Activated CD8-positive, alpha-beta T cell treated with anti-CD3 and anti-CD28 coated beads for 36 hours (primary cell): ENCODE measurements at regions not wholly inside any gene's neighbourhood (a gene's known extent, or its start where the extent isn't known, plus 50 kb on each side); places are given as distances from the start of the nearest gene placed in this dataset.

Experiments used
- ATAC-seq: fragments of 200-7000 bp; cut with Tn5 transposase; one replicate; pipeline ENCODE4 v1.10.0; 2021; ENCODE audit warnings: mild to moderate bottlenecking, moderate library complexity
- CTCF ChIA-PET: fragments of 350-600 bp; sonication (Branson Sonifier 250); formaldehyde crosslinking; loops from one replicate; lab custom pipeline; 2021; ENCODE audit warnings: antibody characterized with exemption; lab: Charles Lee
- POLR2A ChIA-PET: fragments of 350-600 bp; sonication (Branson Sonifier 250); formaldehyde crosslinking; loops from one replicate; lab custom pipeline; 2021; ENCODE audit warnings: antibody characterized with exemption; lab: Charles Lee
- DNase-seq: peaks from one replicate; pipeline ENCODE4 v3.0.0-alpha.2; 2020
- H3K27ac Mint-ChIP-seq: one replicate; pipeline ENCODE4 v1.8.0; 2021; ENCODE audit warnings: mild to moderate bottlenecking, mixed read lengths
- H3K27me3 Mint-ChIP-seq: one replicate; pipeline ENCODE4 v1.8.0; 2021; ENCODE audit warnings: mixed read lengths
- H3K36me3 Mint-ChIP-seq: one replicate; pipeline ENCODE4 v1.8.0; 2021; ENCODE audit warnings: low read depth, mixed read lengths
- H3K4me1 Mint-ChIP-seq: one replicate; pipeline ENCODE4 v1.8.0; 2021; ENCODE audit warnings: low read depth, mixed read lengths
- H3K4me3 Mint-ChIP-seq: one replicate; pipeline ENCODE4 v1.8.0; 2021; ENCODE audit warnings: mild to moderate bottlenecking, moderate library complexity, mixed read lengths
- H3K9me3 Mint-ChIP-seq: one replicate; pipeline ENCODE4 v1.8.0; 2021; ENCODE audit warnings: mixed read lengths
- CTCF ChIP-seq: fragments of 200-600 bp; IDR thresholded peaks from one replicate; pipeline ENCODE4 v1.8.0; 2022; ENCODE audit warnings: antibody characterized with exemption, mild to moderate bottlenecking
- intact Hi-C: fragments of 100-400 bp; cut with micrococcal nuclease; formaldehyde crosslinking; loops from one replicate; pipeline ENCODE4 v1.10.0; 2022

- intact Hi-C loops: no loop called here
- no peak overlapping the region for H3K4me3 Mint-ChIP-seq
- no peaks in the 10 kb centered on the region for H3K36me3 Mint-ChIP-seq
- ChIA-PET CTCF (no interaction called here), POLR2A (no interaction called here)
- ATAC-seq (no peak), DNase-seq (no peak)
- H3K27ac Mint-ChIP-seq: no peak overlapping the region
- TF ChIP-seq CTCF: no peak
- H3K27me3 Mint-ChIP-seq: peaks cover 12% of the 10 kb centered on the region
- H3K4me1 Mint-ChIP-seq: peaks cover 6% of the 10 kb centered on the region
- H3K9me3 Mint-ChIP-seq: no peaks in the 10 kb centered on the region
Measured at GRCh38 chr1:30194046-30194619, 529.3 kb downstream of the MATN1 start.

- POLR2A ChIA-PET: no interaction called here
- H3K4me1 Mint-ChIP-seq: peaks cover 6% of the 10 kb centered on the region
- H3K27ac Mint-ChIP-seq: no peak overlapping the region
- DNase-seq (no peak), ATAC-seq (no peak)
- H3K27me3 Mint-ChIP-seq: peaks cover 17% of the 10 kb centered on the region
- no peak for TF ChIP-seq CTCF
- H3K9me3 Mint-ChIP-seq: no peaks in the 10 kb centered on the region
- intact Hi-C loops: no loop called here
- no peaks in the 10 kb centered on the region for H3K36me3 Mint-ChIP-seq
- CTCF ChIA-PET: no interaction called here
- H3K4me3 Mint-ChIP-seq: no peak overlapping the region
Measured at GRCh38 chr1:30192969-30193630, 530.3 kb downstream of the MATN1 start.

DNA sequence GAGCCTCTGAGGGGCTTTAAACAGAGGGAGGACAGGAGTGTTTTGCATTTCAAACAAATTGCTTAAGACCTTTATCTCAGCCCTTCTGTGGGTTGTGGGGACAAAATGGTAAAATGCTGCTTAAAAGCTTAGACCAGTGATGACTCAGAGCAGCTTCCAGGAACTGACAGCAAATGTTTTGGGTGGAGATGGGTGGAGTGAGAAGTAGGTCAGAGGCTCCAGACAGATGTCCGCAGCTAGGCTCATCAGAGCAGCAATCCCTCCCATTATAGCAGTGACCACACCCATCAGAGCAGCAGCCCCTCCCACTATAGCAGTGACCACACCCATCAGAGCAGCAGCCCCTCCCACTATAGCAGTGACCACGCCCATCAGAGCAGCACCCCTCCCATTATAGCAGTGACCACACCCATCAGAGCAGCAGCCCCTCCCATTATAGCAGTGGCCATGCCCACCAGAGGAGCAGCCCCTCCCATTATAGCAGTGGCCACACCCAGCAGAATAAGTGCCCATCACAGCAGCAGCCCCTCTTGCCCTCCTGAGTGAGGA, 532.2 kb downstream of the MATN1 start:
- Mint-ChIP-seq H3K27me3 (peaks cover 10% of the 10 kb centered on the region), H3K4me1 (peaks cover 6% of the 10 kb centered on the region), H3K27ac (no peak overlapping the region), H3K36me3 (no peaks in the 10 kb centered on the region), H3K9me3 (no peaks in the 10 kb centered on the region), H3K4me3 (no peak overlapping the region)
- DNase-seq (peak; percentile 38), ATAC-seq (peak; percentile 91)
- TF ChIP-seq CTCF: no peak
- intact Hi-C loops: no loop called here
- ChIA-PET CTCF (no interaction called here), POLR2A (no interaction called here)

DNA sequence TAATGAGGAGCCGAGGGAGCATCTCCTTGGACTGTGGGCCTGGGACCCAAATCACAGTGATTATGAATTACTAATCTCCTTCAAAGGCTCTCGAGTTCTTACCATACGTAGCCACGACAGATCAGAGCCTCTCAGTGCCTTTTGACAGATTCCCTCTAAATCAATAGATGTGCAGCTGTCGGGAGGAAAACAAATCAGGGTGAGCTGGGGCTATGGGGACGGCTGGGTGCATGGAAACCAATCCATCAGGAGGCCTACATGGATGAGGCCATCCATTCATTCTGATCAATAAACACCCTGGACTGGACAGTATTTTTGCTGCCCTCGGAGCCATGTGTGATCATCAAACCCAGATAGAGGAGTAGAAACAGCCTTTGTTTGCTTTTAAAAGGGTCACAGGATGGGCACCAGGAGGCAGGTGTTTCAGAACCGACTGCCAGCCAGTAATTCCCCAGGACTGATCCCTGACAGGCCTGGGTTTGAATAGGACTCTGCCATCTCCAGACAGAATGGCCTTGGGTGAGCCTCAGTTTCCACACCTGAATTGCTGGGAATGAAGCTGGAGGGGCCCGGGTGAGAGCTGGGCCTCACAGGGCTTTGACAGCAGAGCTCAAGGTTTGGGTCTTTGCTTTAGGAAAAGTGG, 532.8 kb downstream of the MATN1 start:
- peaks cover 10% of the 10 kb centered on the region for H3K27me3 Mint-ChIP-seq
- no peaks in the 10 kb centered on the region for H3K9me3 Mint-ChIP-seq
- no peaks in the 10 kb centered on the region for H3K36me3 Mint-ChIP-seq
- ChIA-PET CTCF (interaction anchor here (1.4 kb wide), 1 partner anchor 190 kb away, joined by 5 read pairs; no protein-coding TSS in a partner anchor), POLR2A (interaction anchor here (1.2 kb wide), 1 partner anchor 12 kb away, joined by 5 read pairs; no protein-coding TSS in a partner anchor)
- no peak overlapping the region for H3K27ac Mint-ChIP-seq
- intact Hi-C loops: no loop called here
- no peak for DNase-seq
- H3K4me1 Mint-ChIP-seq: peaks cover 6% of the 10 kb centered on the region
- ATAC-seq: no peak
- no peak overlapping the region for H3K4me3 Mint-ChIP-seq
- TF ChIP-seq CTCF: no peak
